HG03469 (cell line): ENCODE measurements at regions not wholly inside any gene's neighbourhood (a gene's known extent, or its start where the extent isn't known, plus 50 kb on each side); places are given as distances from the start of the nearest gene placed in this dataset.
"Not testable (repeated sequence)": the region's sequence is repeated elsewhere in the genome, so short reads cannot be mapped to it uniquely, and the experiment has no call there.

Experiments
- ATAC-seq: cut with Tn5 transposase; IDR thresholded peaks from one replicate; pipeline ENCODE4 v1.9.1; 2021; ENCODE audit warnings: mild to moderate bottlenecking, moderate library complexity, moderate number of reproducible peaks; ENCODE audit not compliant: unreplicated experiment

DNA sequence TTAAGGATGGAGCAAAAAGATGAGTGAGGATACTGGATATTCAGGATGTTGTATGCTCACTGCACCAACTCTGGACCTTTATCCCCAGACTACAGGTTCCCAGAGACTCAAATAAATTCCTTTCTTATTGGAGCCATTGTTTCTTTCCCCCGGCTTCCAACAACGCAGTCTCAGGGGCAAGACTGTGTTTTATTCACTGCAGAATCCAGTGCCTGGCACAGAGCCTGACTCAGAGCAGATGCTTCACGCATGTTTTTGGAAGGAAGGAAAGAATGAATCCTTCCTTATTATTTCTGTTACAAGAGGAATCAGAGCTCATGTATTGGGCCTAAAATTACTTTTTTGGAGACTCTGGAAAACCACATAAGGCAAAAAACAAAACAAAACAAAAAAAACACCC lies 96.0 kb upstream of the VGLL4 start:
- no peak for ATAC-seq

DNA sequence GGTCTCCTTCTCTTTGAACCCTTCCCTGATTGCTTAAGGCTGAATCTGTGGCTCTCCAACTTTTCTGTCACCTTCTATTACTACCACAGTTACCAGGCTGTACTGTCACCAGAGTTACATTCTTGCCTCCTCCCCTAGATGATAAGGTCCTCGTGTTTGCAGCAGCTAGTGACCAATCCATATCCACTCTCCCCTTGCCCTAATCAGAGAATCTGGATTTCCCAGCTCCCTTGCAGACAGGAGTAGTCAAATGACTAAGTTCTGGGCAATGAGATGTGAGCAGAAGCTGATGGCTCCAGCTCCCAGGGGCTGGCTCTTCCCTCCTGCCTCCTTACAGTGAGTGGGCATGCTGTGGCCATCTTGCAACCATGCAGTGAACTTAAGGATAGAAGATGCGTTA lies 95.4 kb upstream of the VGLL4 start:
- ATAC-seq, result no peak

DNA sequence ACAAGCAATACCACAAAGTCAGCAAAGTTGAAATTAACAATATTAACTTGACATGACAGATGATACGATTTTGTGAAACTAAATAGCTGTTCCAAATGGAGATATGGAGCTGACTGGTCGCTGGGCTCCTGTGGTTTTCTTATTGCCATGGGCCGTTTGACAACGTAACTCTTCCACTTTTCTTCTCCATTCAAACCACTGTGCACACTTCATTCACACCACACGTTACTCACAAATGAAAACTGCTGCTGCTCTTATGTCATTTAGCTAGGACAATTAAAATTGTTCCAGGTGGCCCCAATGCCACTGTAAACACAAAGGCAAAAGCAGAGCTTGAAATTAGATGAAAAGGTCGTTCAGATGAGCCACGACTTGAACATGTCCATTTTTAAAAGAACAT lies 94.0 kb upstream of the VGLL4 start:
- ATAC-seq, result no peak

- no peak for ATAC-seq
Observed at GRCh38 chr3:11736136-11736833, 92.6 kb upstream of the VGLL4 start.

GRCh38 chr3:11735638-11736037 lies 91.9 kb upstream of the VGLL4 start:
- ATAC-seq, result no peak

DNA sequence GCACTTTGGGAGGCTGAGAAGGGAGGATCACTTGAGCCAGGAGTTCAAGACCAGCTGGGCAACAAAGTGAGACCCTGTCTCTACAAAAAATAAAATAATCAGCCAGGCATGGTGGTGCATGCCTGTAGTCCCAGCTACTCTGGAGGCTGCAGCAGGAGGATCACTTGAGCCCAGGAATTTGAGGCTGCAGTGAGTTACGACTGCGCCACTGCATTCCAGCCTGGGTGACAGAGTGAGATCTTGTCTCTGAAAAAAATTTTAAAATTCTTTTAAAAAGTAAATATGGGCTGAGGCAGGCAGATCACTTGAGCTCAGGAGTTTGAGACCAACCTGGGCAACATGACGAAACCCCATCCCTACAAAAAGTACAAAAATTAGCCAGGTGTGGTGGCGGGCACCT lies 91.4 kb upstream of the VGLL4 start:
- ATAC-seq, result not testable (repeated sequence)

- ATAC-seq, result no peak
Observed at GRCh38 chr3:11733914-11734313, 90.2 kb upstream of the VGLL4 start.

DNA sequence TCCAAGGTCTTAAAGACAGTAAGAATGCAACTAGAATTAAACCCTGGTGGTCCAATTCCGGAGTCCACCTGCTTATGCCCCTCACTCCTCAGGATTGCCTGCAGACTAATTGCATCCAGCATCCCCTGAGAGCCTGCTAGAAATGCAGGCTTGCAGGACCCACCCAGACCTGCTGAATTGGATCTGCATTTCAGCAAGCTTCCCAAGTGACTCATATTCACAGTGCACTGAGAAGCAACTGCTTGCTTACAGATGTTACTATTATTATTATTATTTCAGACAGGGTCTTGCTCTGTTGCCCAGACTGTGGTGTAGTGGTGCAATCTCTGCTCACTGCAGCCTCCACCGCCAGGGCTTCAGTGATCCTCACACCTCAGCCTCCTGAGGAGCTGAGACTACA lies 83.5 kb upstream of the VGLL4 start:
- no peak for ATAC-seq

- no peak for ATAC-seq
Observed at GRCh38 chr3:11726146-11726545, 82.4 kb upstream of the VGLL4 start.

DNA sequence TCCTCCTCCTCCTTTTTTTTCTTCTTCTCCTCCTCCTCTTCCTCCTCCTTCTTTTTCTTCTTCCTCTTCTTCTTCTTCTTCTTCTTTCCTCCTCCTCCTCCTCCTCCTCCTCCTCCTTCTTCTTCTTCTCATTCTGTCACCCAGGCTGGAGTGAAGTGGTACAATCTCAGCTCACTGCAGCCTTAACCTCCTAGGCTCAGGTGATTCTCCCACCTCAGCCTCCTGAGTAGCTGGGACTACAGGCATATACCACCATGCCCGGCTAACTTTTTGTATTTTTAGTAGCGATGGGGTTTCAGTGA lies 81.6 kb upstream of the VGLL4 start:
- not testable (repeated sequence) for ATAC-seq

DNA sequence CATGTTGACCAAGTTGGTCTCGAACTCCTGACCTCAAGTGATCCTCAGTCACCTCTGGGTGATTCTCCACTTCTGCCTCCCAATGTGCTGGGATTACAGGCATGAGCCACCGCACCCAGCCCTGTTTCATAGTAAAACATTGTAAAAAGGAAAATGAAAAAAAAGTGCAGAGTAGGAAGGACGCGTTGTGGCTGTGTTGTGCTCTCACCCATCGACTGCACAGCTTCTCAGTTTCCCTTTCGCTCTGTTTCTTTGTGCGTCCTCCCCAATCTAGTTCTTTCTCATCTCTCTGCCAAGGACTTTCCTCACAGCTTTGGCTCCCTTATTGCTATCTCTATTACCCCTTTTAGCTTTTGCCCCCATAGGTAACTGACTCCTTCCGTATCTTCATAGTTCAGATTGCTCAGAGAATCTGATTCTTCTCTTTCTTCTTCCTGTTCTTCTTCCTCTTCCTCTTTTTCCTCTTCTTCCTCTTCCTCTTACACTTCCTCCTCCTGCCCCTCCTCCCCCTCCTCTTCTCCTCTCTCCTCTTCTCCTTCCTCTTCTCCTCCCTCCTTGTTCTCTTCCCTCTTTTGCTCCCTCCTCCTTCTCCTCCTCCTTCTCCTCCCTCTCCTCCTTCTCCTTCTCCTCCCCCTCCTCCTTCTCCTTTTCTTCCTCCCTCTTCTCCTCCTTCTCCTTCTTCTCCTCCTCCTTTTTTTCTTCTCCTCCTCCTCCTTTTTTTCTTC lies 81.1 kb upstream of the VGLL4 start:
- ATAC-seq, result peak; percentile 37

DNA sequence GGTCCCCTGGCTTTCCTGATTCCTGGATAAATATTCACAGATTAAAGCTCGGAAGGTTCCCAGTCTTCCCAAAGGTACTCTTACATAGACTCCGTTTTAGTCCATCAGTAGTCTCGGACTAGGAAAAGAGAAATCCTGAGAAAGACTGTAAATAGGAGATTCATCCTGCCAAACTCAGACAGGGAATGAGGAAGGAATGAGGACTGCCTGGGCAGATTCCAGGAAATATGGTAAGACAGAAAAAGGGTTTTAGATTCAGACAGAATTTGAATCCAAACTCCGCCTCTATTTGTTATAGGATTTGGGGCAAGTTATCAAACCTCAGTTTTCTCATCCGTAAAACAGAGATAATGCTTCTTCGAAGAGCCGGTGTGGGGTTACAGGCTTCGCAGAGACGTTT lies 77.8 kb upstream of the VGLL4 start:
- ATAC-seq, result no peak

- no peak for ATAC-seq
Observed at GRCh38 chr3:11720917-11721411, 77.2 kb upstream of the VGLL4 start.

GRCh38 chr3:11720304-11720898 lies 76.7 kb upstream of the VGLL4 start:
- ATAC-seq, result no peak

- peak; percentile 54 for ATAC-seq
Observed at GRCh38 chr3:11719406-11720303, 75.9 kb upstream of the VGLL4 start.

DNA sequence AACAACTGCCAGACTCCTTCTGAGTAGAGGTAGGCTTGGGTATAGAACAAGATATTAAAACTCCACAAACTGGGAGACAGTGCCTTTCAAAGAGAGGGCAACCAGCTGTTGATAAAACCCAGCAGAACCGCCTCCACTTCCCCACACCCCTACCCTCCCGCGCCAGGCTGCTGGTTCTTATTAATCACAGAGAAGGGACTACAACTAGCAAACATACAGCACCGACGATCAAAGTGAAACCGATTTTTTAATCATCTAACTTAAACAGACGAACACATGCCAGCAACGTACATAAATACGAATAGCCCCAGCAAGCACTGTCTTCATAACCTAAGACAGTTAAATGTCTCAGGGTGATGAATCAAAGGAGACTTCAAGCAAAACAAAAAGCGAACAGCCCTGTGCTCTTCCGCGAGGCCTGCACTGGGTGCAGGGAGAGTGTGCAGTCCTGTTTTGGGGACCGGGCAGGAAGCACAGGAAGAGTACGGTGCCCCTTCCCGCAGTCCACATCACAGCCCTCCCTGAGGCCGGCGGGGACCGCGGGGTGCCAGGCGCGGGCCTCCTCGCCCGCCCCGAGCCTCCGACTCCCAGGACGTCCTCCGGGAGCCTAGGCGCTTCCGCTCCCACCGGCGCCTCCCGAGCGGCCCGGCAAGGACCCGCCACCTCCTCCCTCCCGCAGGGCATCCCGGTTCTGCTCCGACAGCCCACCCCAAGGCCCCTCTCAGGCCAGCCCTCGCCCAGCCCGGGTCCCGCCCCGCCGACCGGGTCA lies 75.1 kb upstream of the VGLL4 start:
- ATAC-seq, result peak; percentile 20

DNA sequence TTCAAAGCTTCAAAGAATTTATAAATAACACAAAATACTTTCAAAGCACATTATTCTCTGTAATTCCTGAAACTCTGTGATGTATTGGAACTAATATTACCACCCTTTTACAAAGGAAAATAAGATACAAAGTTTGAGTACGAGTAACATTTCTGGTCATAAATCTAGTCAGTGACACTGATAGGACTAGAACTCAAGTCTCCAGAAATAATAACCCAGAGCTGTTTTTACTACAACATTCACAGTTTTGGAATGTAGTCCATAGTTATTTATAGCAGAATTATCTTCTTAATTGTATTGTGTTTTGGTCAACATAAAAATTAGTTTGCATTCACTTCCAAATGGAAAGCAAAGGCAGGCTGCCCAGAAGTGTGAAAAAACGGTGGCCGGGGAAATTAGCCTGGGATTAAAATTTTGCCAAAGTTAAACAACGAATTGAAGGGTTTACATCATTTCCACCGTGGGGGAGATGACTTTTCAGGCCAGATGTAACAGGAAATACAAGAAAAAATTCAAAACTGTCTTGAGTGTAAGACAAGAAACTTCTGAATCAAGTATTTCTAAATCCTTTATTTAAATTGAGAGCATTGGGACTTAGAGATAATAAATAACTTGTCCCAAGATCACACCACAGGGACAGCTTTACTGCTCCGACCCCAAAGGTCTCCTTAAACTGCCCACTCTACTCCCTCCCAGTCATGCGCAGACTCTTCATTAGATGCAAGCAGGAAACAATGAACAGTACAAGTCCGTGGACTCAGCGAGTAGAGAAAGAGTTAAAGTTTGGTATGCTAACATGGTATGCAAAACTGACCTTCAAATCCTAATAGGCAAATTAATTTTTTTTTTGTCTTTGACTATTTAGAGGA lies 74.3 kb upstream of the VGLL4 start:
- peak; percentile 25 for ATAC-seq

GRCh38 chr3:11717301-11717700 lies 73.6 kb upstream of the VGLL4 start:
- no peak for ATAC-seq

GRCh38 chr3:11716573-11717290 lies 73.0 kb upstream of the VGLL4 start:
- ATAC-seq, result no peak
